Left lung (tissue), 4 donors: ENCODE measurements at regions not wholly inside any gene's neighbourhood (a gene's known extent, or its start where the extent isn't known, plus 50 kb on each side); places are given as distances from the start of the nearest gene placed in this dataset.

Source experiments
- ATAC-seq: fragments of 200-7000 bp; cut with Tn5 transposase; one replicate; pipeline ENCODE4 v1.9.1; 2020; ENCODE audit warnings: moderate library complexity
- DNase-seq, 4 donors: peaks; one replicate each; pipeline ENCODE4 v3.0.0-alpha.2; 2013 to 2020
- H3K27ac ChIP-seq, 2 donors: fragments of 200-600 bp; sonication (generic) in 1 of 2; one replicate each; pipeline versions ENCODE4 v1.5.0 to v1.8.0; 2020 to 2021
- H3K27me3 ChIP-seq, 2 donors: fragments of 200-600 bp; sonication (generic) in 1 of 2; one replicate each; pipeline versions ENCODE4 v1.5.0 to v1.8.0; 2020 to 2021
- H3K36me3 ChIP-seq, 2 donors: fragments of 200-600 bp; sonication (generic) in 1 of 2; one replicate each; pipeline versions ENCODE4 v1.5.0 to v1.8.0; 2020 to 2021
- H3K4me1 ChIP-seq, 2 donors: fragments of 200-600 bp; one replicate each; pipeline ENCODE4 v1.8.0; 2021
- H3K4me3 ChIP-seq, 2 donors: fragments of 200-600 bp; sonication (generic) in 1 of 2; one replicate each; pipeline versions ENCODE4 v1.5.0 to v1.8.0; 2020 to 2021; ENCODE audit warnings: mild to moderate bottlenecking in 1 of 2
- H3K9me3 ChIP-seq, 2 donors: fragments of 200-600 bp; sonication (generic) in 1 of 2; one replicate each; pipeline versions ENCODE4 v1.5.0 to v1.8.0; 2020 to 2021
- intact Hi-C, 2 donors: fragments of 100-400 bp; cut with DNase I; formaldehyde crosslinking; loops; one replicate each; pipeline versions ENCODE4 v1.11.2 to v1.14.2; 2022
- TF ChIP-seq, protein P1 (sequence below), 2 donors: fragments of 200-600 bp; sonication (generic) in 1 of 2; IDR thresholded peaks; one replicate each; pipeline versions ENCODE4 v1.5.0 to v1.8.0; 2021; ENCODE audit warnings: antibody characterized with exemption in 2 of 2
- donor health status: DM: no; HTN: yes; CAD: no.
- donor health status: DM: no; HTN: no; CAD: no.

DNA sequence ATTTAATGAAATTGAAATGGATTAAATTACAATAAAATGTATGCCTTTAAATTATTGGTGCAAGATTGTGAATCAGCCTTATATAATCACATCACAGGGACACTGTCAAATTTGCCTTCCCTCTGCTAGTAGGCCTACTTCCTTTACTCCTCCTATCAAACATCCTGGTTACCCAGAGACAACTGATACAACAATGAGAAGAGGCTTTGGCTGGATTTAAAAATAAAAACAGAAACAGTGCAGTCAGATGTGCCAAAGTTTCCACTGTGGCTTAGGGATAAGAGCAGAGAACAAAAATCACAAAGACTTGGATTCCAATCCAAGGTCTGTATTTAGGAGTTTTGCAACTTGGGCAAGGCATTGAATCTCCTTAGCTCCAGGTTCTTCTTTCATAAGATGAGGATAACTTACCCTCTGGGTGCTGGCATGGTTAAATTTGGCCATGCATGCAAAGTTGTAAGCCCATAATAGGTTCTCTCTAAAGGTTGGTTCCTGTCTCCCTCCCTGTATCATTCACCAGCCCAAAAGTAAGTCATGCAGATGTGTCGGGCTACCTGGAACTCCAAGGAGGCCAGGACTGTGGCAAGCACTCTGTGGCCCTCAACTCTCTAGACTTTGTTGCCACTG is 99.3 kb upstream of the LRATD1 start:
- peaks cover 0 to 8% of the 10 kb centered on the region in 2 donors for H3K9me3 ChIP-seq
- DNase-seq: no peak
- H3K36me3 ChIP-seq: no peaks in the 10 kb centered on the region
- TF ChIP-seq, protein P1, sequence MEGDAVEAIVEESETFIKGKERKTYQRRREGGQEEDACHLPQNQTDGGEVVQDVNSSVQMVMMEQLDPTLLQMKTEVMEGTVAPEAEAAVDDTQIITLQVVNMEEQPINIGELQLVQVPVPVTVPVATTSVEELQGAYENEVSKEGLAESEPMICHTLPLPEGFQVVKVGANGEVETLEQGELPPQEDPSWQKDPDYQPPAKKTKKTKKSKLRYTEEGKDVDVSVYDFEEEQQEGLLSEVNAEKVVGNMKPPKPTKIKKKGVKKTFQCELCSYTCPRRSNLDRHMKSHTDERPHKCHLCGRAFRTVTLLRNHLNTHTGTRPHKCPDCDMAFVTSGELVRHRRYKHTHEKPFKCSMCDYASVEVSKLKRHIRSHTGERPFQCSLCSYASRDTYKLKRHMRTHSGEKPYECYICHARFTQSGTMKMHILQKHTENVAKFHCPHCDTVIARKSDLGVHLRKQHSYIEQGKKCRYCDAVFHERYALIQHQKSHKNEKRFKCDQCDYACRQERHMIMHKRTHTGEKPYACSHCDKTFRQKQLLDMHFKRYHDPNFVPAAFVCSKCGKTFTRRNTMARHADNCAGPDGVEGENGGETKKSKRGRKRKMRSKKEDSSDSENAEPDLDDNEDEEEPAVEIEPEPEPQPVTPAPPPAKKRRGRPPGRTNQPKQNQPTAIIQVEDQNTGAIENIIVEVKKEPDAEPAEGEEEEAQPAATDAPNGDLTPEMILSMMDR (IDR thresholded peaks at IDR 0.05): no peak
- no peak overlapping the region for H3K27ac ChIP-seq
- no peaks in the 10 kb centered on the region for H3K27me3 ChIP-seq
- ATAC-seq: no peak
- H3K4me3 ChIP-seq: no peak overlapping the region
- intact Hi-C loops: no loop called here
- H3K4me1 ChIP-seq: no peaks in the 10 kb centered on the region

DNA sequence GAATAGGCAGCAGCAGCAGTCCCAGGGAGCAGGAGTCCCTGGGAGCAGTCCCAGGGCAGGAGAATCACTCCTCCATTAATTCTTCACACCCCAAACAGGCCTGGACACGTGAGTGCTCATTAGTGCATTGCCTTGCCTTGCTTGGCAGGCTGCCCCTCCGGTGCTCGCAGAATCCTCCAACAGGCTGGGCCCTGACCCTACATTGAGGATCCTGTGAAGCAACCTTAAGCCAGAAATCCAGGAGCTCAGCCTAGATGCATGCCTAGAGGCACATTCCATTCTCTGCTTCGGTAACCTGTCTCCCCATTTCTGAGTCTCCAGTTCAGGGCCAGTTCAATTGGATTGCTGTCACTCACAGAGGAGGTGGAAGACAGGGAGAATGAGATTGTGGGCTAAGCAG is 97.4 kb upstream of the LRATD1 start:
- DNase-seq: no peak
- H3K27ac ChIP-seq: no peak overlapping the region
- TF ChIP-seq, protein P1 (IDR thresholded peaks at IDR 0.05): no peak
- no peaks in the 10 kb centered on the region for H3K27me3 ChIP-seq
- no peak for ATAC-seq
- intact Hi-C loops: no loop called here
- no peaks in the 10 kb centered on the region for H3K36me3 ChIP-seq
- peaks cover 0 to 8% of the 10 kb centered on the region in 2 donors for H3K9me3 ChIP-seq
- no peaks in the 10 kb centered on the region for H3K4me1 ChIP-seq
- no peak overlapping the region for H3K4me3 ChIP-seq

DNA sequence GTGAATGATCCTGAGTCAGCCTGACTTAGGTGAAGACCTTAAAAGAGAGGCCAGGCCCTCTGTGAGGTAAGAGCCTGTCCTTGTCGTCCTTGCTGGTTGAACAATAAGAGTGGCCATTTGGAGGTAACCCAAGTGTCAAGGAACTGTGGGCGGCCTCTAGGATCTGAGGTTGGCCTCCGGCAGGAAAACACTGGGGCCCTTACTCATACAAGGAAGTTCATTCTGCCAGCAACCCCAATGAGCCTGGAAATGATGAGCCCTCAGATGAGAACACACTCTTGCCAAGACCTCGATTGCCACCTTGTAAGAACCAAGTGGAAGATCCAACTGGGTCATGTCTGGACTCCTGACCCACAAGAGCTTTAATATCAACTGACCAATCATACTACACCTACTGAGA is 95.5 kb upstream of the LRATD1 start:
- Histone ChIP-seq H3K36me3 (no peaks in the 10 kb centered on the region), H3K27me3 (no peaks in the 10 kb centered on the region), H3K4me3 (no peak overlapping the region), H3K9me3 (peaks cover 0 to 8% of the 10 kb centered on the region in 2 donors), H3K4me1 (no peaks in the 10 kb centered on the region), H3K27ac (no peak overlapping the region)
- intact Hi-C loops: no loop called here
- TF ChIP-seq, protein P1 (IDR thresholded peaks at IDR 0.05): no peak
- ATAC-seq: no peak
- no peak for DNase-seq

DNA sequence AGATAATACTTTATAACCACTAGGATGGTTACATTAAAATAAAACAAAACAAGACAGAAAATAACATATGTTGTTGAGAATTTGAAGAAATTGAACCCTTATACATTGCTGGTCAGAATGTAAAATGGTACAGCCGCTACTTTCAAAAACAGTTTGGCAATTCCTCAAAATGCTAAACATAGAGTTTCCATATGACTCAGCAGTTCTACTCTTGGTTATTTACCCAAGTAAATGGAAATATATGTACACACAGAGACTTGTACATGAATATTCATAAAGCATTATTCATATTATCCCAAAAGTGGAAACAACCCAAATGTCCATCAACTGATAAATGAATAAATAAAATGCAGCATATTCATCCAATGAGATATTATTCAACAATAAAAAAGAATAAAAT is 92.5 kb upstream of the LRATD1 start:
- H3K9me3 ChIP-seq: peaks cover 0 to 8% of the 10 kb centered on the region in 2 donors
- no peak for DNase-seq
- H3K27me3 ChIP-seq: no peaks in the 10 kb centered on the region
- TF ChIP-seq, protein P1 (IDR thresholded peaks at IDR 0.05): no peak
- H3K4me3 ChIP-seq: no peak overlapping the region
- no peaks in the 10 kb centered on the region for H3K36me3 ChIP-seq
- intact Hi-C loops: no loop called here
- ATAC-seq: no peak
- H3K4me1 ChIP-seq: no peaks in the 10 kb centered on the region
- no peak overlapping the region for H3K27ac ChIP-seq

DNA sequence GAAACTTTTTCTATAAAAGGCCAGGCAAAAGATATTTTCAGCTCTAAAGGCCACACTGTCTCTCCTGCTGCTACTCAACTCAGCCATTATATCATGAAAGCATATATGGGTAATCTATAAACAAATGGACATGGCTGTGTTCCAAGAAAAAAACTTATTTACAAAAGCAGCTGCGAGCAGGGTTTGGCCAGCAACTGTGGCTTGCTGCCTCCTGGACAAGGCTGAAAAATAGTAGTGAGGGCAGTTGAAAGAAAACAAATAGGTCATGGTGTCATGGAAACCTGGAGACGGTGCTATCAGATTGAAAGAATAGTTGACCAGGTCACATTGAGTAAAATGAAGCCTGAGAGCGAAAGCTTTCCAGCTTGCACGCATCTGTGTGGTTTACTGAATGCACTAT is 89.2 kb upstream of the LRATD1 start:
- ATAC-seq: no peak
- H3K36me3 ChIP-seq: no peaks in the 10 kb centered on the region
- no peaks in the 10 kb centered on the region for H3K27me3 ChIP-seq
- no peaks in the 10 kb centered on the region for H3K9me3 ChIP-seq
- DNase-seq: peak in 2 of 4 donors; percentile 33 to 58
- no peaks in the 10 kb centered on the region for H3K4me1 ChIP-seq
- intact Hi-C loops: no loop called here
- no peak overlapping the region for H3K27ac ChIP-seq
- H3K4me3 ChIP-seq: no peak overlapping the region
- TF ChIP-seq, protein P1 (IDR thresholded peaks at IDR 0.05): no peak
